IPS DF 19.7 (cell line): ENCODE measurements at regions not wholly inside any gene's neighbourhood (a gene's known extent, or its start where the extent isn't known, plus 50 kb on each side); places are given as distances from the start of the nearest gene placed in this dataset.
"Not testable (repeated sequence)": the region's sequence is repeated elsewhere in the genome, so short reads cannot be mapped to it uniquely, and the experiment has no call there.

Experiments
- DNase-seq: peaks from one replicate; pipeline ENCODE4 v3.0.0-alpha.2; 2013; ENCODE audit warnings: low read depth, low spot score

- DNase-seq: no peak
Observed at GRCh38 chr5:7274203-7274602, 121.7 kb upstream of the ADCY2 start.

- DNase-seq: not testable (repeated sequence)
Observed at GRCh38 chr5:7289634-7290033, 106.3 kb upstream of the ADCY2 start.

DNA sequence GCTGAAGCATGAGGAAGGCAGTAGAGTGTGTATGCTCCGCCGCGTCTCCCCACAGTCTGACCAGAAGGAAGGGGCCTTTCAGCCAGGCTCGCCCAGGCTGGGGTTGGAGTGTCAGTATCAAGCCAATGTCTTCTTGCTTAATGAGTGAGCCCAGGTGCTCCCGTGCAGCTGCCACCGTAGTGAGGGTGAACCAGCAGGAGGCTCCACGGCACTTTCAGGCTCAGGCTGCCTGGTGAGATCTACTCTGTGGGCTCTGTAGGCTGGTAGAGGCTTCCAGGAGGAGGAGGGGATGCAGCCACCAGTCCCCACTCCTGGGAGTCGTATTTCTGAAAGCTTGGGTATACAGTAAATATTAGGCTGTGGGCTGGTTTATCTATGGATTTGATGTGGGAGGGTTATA is 98.1 kb upstream of the ADCY2 start:
- not testable (repeated sequence) for DNase-seq

DNA sequence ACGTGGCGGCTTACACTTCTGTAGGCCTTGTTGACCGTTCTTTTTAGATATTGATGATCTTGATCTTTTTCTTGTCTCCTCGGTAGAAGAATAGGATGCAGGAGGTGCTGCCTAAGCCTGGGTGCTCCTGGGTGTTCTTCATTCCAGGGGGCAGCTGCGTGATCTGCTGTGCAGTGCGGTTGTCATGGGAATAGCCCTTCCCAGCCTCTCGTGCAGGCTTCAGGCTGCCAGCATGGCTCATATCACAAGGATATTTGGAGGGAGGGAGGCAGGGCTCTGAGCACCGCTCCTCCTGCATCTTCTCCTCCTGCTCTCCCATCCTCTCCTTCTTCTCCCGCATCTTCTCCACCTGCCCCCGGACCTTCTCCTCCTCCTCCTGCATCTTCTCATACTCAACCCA is 96.2 kb upstream of the ADCY2 start:
- DNase-seq: not testable (repeated sequence)

GRCh38 chr5:7305000-7305674 is 90.8 kb upstream of the ADCY2 start:
- DNase-seq: not testable (repeated sequence)

DNA sequence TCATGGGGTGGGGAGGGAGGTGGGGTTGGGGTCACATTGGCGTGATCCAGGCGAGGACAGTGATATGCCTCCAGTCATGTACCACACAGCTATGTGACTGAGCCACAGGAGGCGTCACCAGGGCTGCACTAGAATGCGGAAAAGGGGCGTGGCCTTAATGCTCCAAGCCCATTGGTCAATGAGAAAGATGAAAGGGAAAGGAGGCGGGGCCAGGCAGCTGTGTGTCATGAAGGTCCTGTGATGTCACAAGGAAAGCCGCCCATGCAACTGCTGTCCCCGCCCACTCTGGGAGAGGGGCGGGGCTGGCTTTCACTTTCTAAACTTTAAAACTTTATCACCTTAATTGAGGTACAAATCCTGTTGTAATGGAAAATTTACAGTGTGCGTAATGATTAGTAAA is 89.4 kb upstream of the ADCY2 start:
- not testable (repeated sequence) for DNase-seq

- not testable (repeated sequence) for DNase-seq
Observed at GRCh38 chr5:7307709-7308108, 88.2 kb upstream of the ADCY2 start.

- DNase-seq: not testable (repeated sequence)
Observed at GRCh38 chr5:7309715-7310114, 86.2 kb upstream of the ADCY2 start.

DNA sequence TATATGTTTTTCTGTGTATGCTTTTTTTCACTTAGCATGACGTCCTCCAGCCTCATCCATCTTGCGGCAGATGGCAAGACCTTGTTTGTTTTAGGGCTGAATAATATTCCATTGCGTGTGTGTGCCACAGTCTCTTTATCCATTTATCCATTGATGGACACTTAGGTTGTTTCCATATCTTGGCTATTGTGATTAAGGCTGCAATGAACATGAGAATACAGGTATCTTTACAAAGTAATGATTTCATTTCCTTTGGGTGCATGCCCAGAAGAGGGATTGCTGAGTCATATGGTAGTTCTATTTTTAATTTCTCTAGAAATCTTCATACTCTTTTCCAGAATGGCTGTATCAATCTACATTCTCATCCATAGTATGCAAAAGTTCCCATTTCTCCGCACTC is 85.3 kb upstream of the ADCY2 start:
- DNase-seq: not testable (repeated sequence)

- no peak for DNase-seq
Observed at GRCh38 chr5:7315118-7315517, 80.8 kb upstream of the ADCY2 start.

GRCh38 chr5:7317751-7318150 is 78.2 kb upstream of the ADCY2 start:
- no peak for DNase-seq

DNA sequence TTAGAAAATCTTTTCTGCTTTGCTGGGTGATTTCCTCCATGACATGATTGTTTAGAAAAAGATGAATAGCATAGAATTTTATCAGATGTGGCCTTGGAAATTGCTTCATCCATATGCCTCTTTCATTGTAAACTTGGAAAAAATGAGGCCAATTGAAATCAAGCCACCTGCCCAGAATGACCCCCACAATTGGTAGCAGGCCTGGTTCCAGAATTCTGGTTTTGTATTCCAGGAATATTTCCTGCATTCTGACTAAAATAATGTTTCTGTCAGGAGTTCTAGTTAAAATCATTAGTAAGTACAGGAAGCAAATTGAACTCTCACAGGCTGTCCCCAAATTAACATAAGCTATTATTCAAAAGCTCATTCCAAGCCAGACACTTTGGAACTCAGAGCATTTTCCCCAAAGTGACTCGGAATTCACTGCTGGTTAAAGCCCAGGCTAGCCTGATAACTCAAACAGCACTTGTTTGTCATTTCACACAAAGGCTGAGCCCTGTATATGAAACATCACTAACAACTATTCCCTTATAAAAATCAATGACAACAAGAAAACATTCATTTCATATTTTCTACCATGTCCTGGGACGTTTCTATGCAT is 75.1 kb upstream of the ADCY2 start:
- no peak for DNase-seq

DNA sequence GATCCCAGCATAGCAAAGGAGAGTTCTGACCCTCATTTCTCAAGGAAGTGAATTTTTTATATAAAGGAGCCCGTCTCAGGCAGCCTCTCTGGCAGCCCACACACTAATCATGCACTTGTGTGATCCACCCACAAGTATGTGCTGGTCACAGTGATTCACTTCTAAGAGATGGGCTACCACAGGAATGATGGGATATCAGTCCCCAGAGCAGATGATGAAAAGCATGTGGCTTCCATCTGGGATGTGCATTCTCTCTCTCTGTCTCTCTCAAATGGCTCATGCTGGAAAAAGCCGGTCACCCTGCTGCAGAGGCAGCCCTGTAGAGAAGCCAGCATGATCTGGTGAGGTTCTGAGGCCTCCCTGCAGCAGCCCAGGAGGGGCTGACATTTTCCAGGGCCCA is 74.2 kb upstream of the ADCY2 start:
- no peak for DNase-seq

GRCh38 chr5:7324919-7325318 is 71.0 kb upstream of the ADCY2 start:
- no peak for DNase-seq

- no peak for DNase-seq
Observed at GRCh38 chr5:7325975-7326913, 69.7 kb upstream of the ADCY2 start.

- no peak for DNase-seq
Observed at GRCh38 chr5:7329141-7329540, 66.8 kb upstream of the ADCY2 start.

GRCh38 chr5:7329712-7330111 is 66.2 kb upstream of the ADCY2 start:
- DNase-seq: no peak

DNA sequence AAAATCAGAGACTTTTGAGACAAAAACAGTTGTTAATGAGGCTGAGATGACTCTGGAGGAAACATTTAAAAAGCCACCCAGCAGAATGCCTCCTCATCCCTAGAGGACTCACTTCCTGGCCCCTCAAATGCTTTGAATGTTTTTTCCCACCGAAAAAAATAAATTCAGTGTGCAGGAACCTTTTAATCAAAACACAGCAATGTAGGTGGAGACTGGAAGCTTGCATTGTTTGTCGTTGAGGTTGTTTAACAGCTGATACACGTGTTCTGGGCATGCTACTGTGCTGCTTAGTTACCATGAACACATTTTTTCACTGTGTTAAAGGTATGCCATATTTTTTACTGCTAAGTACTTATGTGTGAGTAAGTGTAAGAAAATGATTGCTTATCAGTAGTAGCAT is 65.7 kb upstream of the ADCY2 start:
- no peak for DNase-seq

- DNase-seq: no peak
Observed at GRCh38 chr5:7331131-7331530, 64.8 kb upstream of the ADCY2 start.
